HG03469 (cell line): ENCODE measurements at regions not wholly inside any gene's neighbourhood (a gene's known extent, or its start where the extent isn't known, plus 50 kb on each side); places are given as distances from the start of the nearest gene placed in this dataset.

Source experiments
- ATAC-seq: cut with Tn5 transposase; IDR thresholded peaks from one replicate; pipeline ENCODE4 v1.9.1; 2021; ENCODE audit warnings: mild to moderate bottlenecking, moderate library complexity, moderate number of reproducible peaks; ENCODE audit not compliant: unreplicated experiment

DNA sequence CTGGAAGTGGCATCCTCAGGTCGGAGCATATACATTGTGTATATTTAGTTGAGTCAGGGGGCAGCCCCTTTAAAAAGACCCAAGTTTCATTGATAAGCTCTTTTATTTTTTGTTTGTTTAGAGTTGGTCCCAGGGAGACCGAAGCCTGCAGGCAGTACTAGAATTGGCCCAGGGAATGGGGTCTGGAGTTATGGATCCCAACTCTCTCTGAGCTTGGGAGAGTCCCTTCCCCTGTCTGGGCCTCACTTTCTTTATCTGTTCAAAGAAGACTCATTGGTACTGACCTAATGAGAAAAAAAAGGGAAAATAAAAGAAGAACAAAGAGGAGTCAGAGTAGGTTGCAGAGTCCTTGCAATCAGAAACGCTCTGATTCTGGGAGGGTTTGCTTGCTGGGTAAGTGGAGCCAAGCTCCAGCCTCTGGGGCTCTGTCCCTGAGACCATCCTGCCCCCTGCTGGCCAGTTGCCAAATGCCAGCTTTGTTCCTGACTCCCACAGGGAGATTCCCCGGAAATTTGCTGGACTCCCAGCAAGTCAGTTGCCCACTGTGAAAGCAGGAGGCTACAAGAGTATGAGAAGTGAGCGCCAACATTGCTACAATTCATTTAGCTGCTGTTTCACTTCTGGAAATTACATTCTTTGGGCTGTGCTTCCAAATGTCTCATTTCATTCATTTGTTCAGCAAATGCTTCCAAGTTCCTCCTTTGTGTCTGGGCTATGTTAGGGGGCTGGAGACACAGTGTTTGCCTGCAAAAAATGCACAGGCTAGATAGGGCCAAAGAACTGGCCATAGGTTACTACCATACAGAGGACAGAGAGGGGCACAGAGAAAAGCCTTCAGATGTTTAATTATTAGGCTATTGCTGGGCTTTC lies 156.2 kb downstream of the MELK start:
- no peak for ATAC-seq

DNA sequence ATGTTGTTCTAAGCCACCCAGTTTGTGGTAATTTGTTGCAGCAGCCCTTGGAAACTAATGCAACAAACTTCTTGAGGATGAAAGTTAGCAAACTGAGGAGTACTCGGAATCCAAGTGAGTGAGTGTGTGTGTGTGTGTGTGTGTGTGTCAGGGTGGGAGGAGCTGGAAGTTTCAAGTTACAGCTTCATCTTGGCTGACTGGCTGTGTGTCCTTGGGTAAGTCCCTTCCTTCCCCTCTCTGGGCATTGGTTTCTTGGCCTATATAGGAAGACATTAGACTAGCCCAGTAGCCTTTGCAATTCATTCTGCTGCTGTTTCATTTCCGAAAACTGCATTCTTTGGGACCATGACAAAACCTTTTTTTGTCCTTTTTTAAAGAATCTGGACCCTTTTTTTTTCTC lies 157.2 kb downstream of the MELK start:
- ATAC-seq: no peak

DNA sequence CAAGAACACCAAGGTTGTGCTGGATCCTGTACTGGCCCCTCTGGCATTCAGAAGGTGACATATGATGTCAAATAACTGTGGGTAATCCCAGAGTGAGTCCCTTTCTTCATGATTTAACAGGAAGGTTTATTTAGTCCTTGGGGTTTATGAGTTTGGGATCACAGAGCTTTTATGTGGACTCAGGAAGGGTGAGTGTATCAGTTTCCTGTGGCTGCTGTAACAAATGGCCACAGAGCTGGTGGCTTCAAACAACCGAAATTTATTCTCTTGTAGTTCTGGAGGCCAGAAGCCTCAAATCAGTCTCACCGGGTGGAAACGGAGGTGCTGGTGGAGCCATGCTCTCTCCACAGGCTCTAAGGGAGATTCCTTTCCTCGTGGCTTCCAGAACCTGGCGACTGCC lies 157.7 kb downstream of the MELK start:
- no peak for ATAC-seq

DNA sequence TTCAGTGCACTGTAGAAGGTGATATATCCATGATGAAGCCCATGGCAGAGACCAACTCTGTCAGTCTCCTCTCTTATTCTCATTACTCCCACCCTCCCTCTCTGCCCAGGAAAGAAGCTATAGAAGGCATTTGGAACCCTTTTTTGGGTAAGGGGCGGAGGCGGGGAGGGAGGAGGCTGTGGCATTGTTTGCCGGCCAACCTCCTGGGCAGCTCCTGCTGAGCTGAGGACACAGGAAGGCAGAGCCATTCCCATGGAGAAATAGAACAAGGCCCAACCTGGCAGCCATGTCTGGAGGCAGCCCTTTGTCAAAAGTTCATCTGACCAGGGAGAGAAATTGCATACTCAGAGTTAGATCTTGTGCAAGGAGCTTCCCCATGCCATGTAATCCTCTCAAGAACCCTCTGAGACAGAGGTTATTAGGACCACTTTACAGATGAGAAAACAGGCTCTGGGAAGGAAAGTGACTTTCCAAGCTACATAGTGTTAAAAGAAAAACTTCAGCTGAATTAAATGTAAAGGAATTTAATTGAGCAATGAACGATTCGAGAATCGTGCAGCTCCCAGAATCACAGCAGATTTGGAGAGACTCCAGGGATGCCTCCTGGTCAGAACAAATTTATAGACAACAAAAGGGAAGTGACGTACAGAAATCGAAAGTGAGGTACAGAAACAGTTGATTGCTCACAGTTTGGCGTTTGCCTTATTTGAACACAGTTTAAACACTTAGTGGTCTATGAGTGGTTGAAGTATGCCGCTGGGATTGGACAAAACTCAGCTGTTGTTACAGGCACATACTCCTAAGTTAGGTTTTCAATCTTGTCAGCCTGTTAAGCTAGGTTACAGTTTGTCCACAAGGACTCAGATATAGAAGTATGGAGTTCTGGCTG lies 158.6 kb downstream of the MELK start:
- no peak for ATAC-seq

GRCh38 chr9:36734737-36735136 lies 162.0 kb downstream of the MELK start:
- ATAC-seq: no peak

DNA sequence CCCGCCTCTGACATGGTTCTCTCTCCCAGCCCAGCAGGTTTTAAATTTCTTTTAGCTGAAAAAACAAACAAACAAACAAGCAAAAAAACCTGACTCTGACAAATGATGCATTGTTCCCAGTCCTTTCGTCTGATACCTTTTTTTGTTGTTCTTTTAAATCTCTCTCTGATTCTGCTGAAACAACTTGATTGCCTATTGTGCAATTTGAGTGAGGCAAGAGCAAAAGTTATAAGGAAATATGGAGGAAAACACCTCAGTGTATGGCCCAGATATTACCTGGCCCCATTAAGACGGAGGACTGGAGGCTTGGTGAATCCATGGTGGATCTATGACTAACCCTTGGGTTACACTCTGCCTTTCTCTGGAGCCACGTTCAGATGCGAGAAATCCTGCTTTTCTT lies 164.0 kb downstream of the MELK start:
- ATAC-seq: no peak

DNA sequence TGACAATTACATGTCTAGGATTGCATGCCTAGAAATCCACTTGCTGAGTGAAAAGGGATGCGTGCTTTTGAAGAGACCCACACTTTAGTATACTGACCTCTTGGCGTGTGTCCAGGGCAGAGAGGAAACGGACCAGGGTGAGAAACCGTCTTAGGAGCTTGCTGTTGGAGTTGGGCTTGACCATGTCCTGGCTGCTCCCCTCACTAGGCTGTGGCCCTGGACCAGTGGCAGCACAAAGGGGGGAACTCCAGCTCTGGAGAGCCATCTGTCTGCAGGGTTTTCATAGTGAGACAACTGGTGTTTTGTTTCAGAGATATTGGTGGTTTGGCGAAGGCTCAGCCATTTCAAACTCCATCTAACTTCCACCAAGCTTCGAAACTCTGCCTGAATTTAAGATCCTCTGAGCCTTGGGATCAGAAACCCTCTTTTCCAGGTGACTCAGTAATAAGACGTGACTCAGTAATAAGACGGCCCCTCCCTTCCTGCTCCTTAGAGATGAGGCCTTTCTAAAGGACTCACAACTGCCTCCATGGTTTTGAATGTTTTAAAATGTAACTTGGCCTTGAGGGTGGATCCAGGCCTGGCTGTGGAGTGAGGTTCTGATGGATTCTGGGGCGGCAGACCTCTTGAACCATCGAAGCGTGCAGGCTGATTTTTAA lies 165.8 kb downstream of the MELK start:
- no peak for ATAC-seq

DNA sequence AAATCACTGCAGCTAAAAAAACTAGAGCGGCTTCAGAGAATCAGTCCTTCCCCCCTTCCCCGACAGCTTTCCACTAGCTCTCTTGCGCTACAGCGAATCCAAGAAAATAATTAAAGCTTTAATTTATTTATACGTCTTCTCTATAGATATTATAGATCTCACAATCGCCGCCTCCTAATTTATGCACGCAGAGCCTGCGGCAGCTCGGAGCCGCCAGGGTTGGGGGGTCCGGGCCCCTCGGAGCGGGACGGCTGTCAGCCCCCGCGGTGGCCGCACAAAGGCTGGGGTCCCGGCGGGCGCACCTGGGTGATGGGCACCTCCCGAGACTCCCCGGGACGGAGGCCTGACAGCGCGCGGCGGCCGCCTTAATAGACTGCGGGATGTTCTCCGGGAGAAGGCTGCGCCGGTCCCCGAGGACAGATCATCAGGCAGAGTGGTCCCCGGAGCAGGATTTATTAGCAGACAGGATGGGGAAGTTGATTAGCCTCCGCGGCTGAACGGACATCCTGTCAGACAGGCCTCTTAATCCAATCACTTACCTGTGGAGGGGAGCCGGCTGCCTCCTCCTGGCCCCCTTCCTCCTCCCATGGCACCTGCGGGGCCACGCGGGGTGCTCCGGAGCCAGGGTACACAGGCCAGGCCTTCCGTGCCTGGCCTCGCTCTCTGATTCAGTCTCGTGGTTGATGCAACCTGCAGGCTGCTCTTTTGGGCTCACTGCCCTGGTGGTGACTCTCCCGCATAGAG lies 166.8 kb downstream of the MELK start:
- no peak for ATAC-seq

DNA sequence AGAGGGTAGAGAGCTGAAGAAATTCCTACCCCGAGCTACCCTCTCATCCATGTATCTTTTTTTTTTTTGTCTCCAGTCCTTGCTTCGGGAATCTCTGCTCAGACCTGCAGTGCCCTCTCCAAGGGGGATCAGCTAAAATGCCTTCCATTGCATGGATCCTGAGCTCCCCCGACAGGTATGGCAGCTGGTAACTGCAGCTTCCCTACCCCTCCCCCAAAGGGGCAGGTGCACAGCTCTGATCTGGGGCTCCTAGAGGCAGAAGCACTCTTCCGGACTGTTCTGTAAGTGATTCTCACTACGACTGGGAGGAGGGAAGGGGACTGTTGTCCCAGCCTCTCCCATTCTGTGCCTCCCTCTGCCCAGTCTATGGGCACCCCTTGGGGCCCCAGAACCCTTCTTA lies 169.6 kb downstream of the MELK start:
- no peak for ATAC-seq

DNA sequence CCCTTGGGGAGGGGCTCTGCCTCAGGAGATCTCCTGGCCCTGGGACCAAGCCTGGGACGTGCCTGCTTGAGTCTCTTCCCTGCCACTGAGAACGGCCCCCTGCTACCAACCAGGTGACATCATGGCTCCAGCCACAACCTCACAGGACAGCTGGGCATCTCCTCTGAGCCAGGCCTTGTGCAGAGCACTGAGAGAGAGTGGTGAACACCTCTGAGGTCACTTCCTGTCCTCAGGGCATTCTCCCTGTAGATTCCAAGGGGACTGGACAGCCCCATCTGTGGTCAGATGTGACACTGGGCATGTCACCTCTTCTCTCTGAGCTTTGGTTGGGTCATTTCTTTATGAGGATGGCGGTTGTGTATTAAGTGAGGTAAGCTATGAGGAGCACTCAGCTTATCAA lies 172.0 kb downstream of the MELK start:
- ATAC-seq: no peak

DNA sequence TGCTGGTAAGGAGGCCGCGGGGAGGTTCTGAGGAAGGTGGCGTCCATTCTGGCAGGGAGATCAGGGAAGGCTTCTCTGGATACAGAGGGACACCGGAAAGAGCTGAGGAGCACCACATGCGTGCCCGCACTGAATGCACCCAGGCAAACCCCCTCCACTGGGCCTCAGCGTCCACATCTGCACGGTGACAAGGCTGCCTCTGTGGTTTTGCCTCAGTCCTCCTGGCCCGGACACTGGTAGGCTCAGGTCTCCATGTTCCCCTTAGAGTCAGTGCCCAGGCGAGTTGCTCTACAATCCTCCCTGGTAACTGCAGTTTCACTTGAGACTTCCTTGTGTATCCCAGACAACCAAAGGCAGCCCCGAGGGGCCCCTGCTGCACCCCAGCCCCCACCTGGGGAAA lies 173.3 kb downstream of the MELK start:
- no peak for ATAC-seq

DNA sequence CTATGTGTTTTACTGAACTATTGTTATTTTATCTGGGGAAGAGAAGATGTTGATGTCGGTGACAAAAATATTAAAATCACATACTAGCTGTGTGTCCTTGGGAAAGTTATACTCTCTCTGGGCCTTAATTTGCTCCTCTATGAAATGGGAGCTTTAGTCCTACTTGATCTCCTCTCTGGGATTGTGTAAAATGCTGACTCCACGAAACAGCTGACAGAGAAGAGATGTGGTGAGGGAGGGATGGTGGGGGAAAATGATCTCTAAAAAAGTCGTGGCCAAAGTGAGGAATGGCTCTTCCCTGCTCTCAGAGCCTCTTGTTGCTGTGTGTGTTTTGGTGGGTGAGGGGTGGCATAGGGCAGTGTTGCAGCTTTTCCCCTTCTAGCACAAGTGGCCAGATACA lies 173.7 kb downstream of the MELK start:
- ATAC-seq: no peak

DNA sequence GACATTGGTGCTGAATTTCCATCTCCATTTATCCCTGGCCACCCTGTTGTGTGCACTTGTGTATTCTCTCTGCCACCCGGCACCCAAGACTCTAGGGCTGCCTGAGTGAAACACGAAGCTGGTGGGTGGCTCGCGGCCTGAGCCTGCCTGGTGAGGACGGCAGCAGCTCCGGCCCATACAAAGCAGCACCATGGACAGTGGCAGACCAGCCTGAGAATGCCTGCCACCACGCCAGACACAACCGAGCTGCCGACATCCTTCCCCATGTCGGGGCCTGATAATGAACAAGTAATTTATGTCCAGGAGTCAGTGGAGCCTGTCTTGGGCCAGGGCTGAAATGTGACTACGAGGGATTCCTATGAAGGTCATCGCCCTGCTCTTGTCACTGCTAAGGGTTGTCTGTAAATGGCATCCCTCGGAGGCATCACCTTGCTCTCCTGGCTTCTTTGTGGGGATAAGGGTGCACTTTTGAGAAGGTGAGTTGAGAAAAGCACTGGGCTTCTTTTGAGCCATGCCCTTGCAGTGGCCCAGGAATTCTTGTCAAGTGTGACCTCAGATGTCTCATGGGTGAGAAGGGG lies 175.7 kb downstream of the MELK start:
- ATAC-seq: no peak

GRCh38 chr9:36749461-36749860 lies 176.8 kb downstream of the MELK start:
- no peak for ATAC-seq

- no peak for ATAC-seq
These were observed 177.9 kb downstream of the MELK start for GRCh38 chr9:36750630-36751029.

DNA sequence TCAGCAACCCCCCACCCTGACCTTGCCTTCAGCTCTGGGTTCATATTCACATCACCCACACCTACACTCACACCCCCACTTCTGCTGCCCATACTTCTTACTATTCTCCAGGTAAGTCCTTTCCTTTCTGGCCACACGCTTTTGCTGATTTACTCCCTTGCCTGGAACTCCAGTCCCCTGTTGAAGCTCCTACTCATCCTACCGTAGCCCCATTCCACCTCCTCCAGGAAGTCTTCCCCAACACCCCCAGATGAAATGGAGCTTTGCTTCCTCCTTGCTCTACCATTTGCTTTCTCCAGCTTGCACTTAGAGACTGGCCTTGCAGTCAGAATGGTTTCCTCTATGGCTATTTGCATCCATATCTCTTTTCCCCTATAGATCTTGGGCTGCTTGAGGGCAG lies 182.3 kb downstream of the MELK start:
- ATAC-seq: no peak

DNA sequence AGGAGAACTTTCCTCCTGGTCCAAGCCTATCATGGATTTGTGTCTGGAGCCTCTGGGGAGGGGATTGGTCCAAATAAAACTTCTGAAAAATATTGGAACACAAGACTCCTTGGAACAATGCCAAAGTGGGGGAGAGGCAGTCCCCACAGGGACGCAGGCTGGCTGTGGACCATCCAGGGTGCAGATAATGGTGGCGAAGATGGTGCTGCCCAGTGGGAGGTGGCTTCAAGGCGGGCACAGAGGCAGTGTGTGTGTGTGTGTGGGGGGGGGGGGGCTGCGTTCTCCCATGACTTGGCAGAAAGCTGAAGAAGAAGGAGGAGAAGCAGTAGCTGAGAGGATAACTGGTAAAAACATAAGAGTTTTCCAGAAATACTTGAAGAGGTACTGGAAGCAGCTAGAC lies 186.4 kb downstream of the MELK start:
- no peak for ATAC-seq

GRCh38 chr9:36759976-36760375 lies 187.3 kb downstream of the MELK start:
- ATAC-seq: no peak

DNA sequence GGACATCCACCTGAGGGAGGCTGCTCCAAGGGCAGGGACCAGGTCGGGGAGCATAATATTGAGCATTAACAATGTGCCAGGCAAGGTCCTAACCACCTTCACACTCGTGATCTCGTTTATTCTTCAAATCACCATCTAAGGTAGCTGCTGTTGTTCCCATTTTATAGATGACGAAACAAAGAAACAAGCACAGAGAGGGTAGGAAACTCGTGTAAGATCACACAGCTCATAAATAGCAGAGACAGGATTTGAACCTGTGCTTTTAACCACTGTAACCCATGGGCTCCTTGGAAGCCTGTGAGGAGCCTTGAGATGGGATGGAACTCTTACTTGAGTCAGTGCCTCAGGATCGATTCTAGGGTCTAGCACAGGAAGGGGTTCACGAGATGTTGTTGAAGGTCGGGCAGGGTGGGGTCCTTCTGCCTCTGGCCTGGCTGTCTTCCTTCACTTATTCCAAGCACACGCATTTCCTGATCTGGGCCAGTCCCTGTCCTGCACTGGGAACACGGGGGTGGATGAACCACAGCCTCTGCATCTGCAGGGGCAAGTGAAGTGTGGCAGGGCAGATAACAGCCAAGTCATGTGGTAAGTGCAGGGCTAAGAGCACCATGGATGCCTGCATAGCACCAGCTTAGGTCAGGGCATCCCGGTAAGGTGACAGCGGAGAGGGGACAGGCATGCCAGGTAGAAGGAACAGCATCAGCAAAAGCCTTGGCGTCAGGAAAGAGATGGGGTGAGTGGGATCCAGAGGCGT lies 188.1 kb downstream of the MELK start:
- ATAC-seq: no peak

GRCh38 chr9:36762958-36763357 lies 190.3 kb downstream of the MELK start:
- ATAC-seq: no peak
